Activated naive CD8-positive, alpha-beta T cell treated with anti-CD3 and anti-CD28 coated beads, Interleukin-2, amount 10 ng/mL, durations not matched to agents 7 days and 5 days (primary cell): ENCODE measurements at regions not wholly inside any gene's neighbourhood (a gene's known extent, or its start where the extent isn't known, plus 50 kb on each side); places are given as distances from the start of the nearest gene placed in this dataset.
"Not testable (repeated sequence)": the region's sequence is repeated elsewhere in the genome, so short reads cannot be mapped to it uniquely, and the experiment has no call there.

Source experiments
- ATAC-seq: fragments of 150-1000 bp; cut with Tn5 transposase; one replicate; pipeline ENCODE4 v1.10.0; 2021; ENCODE audit warnings: low read depth, moderate library complexity
- POLR2A ChIA-PET: fragments of 350-600 bp; sonication (Branson Sonifier 250); formaldehyde crosslinking; loops from one replicate; lab custom pipeline; 2021; ENCODE audit warnings: antibody characterized with exemption; lab: Charles Lee
- DNase-seq: peaks from one replicate; pipeline ENCODE4 v3.0.0; 2021
- H3K27ac Mint-ChIP-seq: one replicate; pipeline ENCODE4 v1.8.0; 2022; ENCODE audit warnings: mild to moderate bottlenecking, mixed read lengths
- H3K27me3 Mint-ChIP-seq: one replicate; pipeline ENCODE4 v1.8.0; 2022; ENCODE audit warnings: mild to moderate bottlenecking, moderate library complexity, mixed read lengths
- H3K36me3 Mint-ChIP-seq: one replicate; pipeline ENCODE4 v1.8.0; 2021; ENCODE audit warnings: mild to moderate bottlenecking, mixed read lengths
- H3K4me1 Mint-ChIP-seq: one replicate; pipeline ENCODE4 v1.8.0; 2021; ENCODE audit warnings: mixed read lengths
- H3K4me3 Mint-ChIP-seq: one replicate; pipeline ENCODE4 v1.8.0; 2022; ENCODE audit warnings: mild to moderate bottlenecking, moderate library complexity, mixed read lengths
- H3K9me3 Mint-ChIP-seq: one replicate; pipeline ENCODE4 v1.8.0; 2021; ENCODE audit warnings: mixed read lengths

DNA sequence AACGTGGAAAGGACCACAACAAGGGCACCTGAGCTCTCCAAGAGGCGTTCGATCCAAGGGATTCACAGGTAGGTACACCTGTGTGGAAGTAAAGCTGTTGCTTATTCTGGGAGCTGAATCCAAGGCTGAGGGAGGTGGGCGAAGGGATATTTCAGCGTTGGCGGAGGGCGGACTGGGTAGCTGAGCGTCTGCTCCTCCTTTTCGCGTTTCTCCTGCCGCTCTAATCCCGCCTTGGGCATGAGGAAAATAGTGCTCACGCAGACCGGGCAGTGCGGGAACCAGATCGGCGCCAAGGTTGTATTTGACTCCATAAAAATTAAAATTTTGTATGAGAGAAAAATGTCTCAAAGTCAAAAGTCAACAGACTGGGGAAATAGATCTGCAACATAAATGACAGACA is 3966.2 kb upstream of the OR11H1 start:
- H3K9me3 Mint-ChIP-seq = peaks cover 13% of the 10 kb centered on the region
- H3K4me3 Mint-ChIP-seq, POLR2A ChIA-PET, DNase-seq, H3K27ac Mint-ChIP-seq, H3K4me1 Mint-ChIP-seq, H3K36me3 Mint-ChIP-seq, ATAC-seq, H3K27me3 Mint-ChIP-seq: not testable (repeated sequence)

DNA sequence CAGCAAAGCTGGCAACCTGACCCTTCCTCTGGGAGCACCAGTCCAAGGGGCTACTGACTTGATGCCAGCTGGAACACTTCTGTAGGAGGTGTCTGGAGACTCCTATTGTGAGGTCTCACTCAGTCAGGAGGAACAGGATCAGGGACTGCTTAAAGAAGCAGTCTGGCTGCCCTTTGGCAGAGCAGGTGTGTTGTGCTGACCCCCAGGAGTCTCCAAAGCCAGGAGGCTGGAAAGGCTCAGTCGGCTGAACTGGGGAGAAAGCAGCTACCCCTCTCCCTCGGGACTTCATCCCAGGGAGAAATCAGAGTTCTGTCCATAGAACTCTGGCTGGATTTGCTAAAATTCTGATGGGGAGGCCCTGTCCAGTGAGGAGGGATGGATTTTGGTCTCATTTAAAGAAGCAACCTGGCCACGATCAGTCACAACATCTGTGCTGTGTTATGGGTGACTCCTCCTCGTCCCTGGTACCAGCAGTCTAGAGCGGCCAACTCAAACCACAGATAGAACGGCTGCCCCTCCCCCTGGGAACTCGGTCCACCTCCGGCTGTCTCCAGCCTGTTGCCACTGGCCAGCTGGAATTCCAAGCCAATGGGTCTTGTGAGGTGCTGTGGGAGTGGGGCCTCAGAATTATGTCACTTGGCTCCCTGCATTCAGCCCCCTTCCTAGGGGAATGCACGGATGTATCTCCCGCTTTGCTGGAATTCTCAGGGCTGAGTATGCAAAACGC is 3959.0 kb upstream of the OR11H1 start:
- H3K4me3 Mint-ChIP-seq, ATAC-seq, POLR2A ChIA-PET, H3K27me3 Mint-ChIP-seq, H3K36me3 Mint-ChIP-seq, DNase-seq, H3K27ac Mint-ChIP-seq, H3K4me1 Mint-ChIP-seq: not testable (repeated sequence)
- peaks cover 37% of the 10 kb centered on the region for H3K9me3 Mint-ChIP-seq

DNA sequence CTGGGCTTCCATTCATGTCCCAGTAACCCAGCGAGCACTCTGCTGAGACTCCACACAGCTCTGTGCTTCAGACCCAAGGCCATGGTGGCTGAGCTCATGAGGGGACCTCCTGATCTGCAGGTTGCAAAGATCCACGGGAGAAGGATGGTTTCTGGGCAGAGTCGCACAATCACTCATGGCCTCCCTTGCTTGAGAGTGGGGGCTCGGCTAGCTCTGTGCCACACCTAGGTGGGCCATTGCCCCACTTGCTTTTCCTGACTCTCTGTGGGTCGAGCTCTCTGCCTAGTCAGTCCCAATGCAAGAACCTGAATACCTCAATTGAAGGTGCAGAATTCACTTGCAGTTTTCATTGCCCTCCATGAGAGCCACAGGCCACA is 3958.4 kb upstream of the OR11H1 start:
- H3K9me3 Mint-ChIP-seq = peaks cover 40% of the 10 kb centered on the region
- H3K4me3 Mint-ChIP-seq = not testable (repeated sequence)

DNA sequence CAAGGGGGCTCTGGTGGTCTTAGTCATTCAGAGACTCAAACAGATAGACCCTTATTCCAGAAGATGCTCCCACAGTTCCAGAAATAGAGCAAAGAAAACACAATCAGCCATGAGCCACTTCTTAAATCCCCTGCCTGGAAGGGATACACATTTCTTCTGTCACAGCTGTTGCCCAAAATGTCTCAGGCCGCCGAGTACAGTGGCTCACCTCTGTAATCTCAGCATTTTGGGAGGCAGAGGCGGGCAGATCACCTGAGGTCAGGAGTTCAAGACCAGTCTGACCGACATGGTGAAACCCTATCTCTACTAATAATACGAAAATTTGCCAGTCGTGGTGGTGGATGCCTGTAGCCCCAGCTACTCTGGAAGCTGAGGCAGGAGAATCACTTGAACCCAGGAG is 3954.8 kb upstream of the OR11H1 start:
- DNase-seq, ATAC-seq, H3K36me3 Mint-ChIP-seq, H3K4me3 Mint-ChIP-seq, POLR2A ChIA-PET, H3K27ac Mint-ChIP-seq, H3K27me3 Mint-ChIP-seq, H3K4me1 Mint-ChIP-seq: not testable (repeated sequence)
- peaks cover 50% of the 10 kb centered on the region for H3K9me3 Mint-ChIP-seq

More for the DNA sequence above, 3958.4 kb upstream of the OR11H1 start:
- DNase-seq, POLR2A ChIA-PET, ATAC-seq, H3K27ac Mint-ChIP-seq, H3K27me3 Mint-ChIP-seq, H3K4me1 Mint-ChIP-seq, H3K36me3 Mint-ChIP-seq: not testable (repeated sequence)

DNA sequence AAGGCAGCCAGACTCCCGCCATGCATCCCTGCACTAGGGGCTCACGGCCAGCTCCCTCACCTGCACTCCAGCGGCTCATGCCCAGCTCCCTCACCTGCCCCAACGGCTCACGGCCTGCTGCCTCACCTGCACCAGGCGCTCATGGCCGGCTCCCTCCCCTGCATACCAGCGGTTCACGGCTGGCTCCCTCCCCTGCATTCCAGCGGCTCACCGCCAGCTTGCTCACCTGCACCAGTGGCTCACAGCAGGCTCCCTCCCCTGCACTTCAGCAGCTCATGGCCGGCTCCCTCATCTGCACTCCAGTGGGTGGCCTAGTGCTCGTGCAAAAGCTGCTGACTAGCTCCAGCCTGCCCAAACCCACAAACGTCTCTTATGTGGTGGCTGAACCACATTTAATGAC is 3953.8 kb upstream of the OR11H1 start:
- H3K27me3 Mint-ChIP-seq, DNase-seq, POLR2A ChIA-PET, H3K4me1 Mint-ChIP-seq, H3K27ac Mint-ChIP-seq, H3K36me3 Mint-ChIP-seq, H3K4me3 Mint-ChIP-seq, ATAC-seq: not testable (repeated sequence)
- H3K9me3 Mint-ChIP-seq = peaks cover 52% of the 10 kb centered on the region

DNA sequence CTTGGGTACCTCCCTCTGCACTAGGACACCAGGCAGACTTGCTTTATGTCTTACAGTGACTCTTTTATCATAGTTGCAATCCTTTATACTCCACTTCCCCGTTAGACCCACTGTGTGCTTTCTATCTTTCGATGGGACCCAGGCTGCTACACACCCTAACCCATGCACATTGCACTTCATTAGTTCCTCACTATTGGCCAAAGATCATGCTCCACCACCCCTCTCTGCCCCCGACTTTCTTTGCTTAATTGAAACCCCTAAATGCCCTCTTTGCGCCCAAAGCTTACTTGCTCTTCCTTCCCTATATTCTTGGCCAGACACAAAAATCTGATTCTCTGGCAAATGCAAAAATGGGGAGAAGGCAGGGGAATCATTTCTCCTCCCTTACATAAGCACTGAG is 3953.3 kb upstream of the OR11H1 start:
- H3K27ac Mint-ChIP-seq, H3K4me1 Mint-ChIP-seq, POLR2A ChIA-PET, H3K4me3 Mint-ChIP-seq, DNase-seq, H3K36me3 Mint-ChIP-seq, H3K27me3 Mint-ChIP-seq, ATAC-seq: not testable (repeated sequence)
- peaks cover 55% of the 10 kb centered on the region for H3K9me3 Mint-ChIP-seq

DNA sequence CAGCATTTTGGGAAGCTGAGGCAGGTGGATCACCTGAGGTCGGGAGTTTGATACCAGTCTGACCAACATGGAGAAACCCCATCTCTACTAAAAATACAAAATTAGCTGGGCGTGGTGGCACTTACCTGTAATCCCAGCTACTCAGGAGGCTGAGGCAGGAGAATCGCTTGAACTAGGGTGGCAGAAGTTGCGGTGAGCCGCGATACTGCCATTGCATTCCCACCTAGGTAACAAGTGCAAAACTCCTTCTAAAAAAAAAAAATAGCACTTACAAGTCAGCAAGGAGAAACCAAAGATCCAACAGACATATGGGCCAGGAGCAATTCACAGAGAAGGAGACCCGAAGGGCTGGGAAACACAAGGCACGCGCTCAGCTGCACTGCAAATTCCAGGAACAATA is 3951.3 kb upstream of the OR11H1 start:
- ATAC-seq, H3K27me3 Mint-ChIP-seq, POLR2A ChIA-PET, H3K27ac Mint-ChIP-seq, H3K36me3 Mint-ChIP-seq, DNase-seq, H3K4me3 Mint-ChIP-seq, H3K4me1 Mint-ChIP-seq: not testable (repeated sequence)
- H3K9me3 Mint-ChIP-seq = peaks cover 54% of the 10 kb centered on the region

DNA sequence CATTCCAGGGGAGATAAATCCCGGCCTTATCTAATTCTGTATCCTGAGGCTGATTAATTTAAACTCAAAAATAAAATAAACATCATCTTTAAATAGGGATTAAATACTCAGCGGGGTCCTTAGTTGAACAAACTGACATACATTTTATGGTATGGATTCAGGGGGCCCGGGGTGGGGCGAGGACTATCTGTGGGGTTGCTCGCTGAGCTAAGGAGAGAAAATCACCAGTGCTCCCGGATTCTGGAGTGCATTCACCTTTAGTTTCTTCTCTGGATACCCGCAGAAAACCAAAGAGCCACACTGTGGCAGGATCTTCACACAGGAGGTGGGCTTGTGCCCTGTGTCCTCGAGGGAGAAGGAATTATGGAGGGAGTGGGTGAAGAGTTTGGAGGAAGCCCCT is 3949.9 kb upstream of the OR11H1 start:
- POLR2A ChIA-PET, H3K27me3 Mint-ChIP-seq, H3K27ac Mint-ChIP-seq, H3K36me3 Mint-ChIP-seq, H3K4me1 Mint-ChIP-seq, H3K4me3 Mint-ChIP-seq, ATAC-seq, DNase-seq: not testable (repeated sequence)
- H3K9me3 Mint-ChIP-seq = peaks cover 49% of the 10 kb centered on the region

DNA sequence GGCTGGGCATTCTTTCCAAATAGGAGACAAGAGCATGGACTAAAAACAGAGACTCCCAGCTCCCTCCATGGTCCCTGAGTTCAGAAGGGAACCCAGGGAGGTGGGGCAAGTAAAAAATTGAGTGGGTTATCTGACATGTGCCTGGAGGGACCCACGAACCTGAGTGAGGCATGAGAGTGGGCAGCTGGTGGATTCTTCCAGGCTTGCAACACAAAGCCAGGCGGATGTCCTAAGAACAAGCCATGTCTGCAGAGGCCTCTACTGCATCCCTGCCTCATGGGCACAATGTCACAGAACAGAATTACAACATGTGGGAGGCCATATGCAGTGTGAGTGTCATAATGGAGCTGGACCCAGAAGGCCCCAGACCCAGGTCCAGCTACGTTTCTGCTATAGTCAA is 3949.4 kb upstream of the OR11H1 start:
- H3K27ac Mint-ChIP-seq, DNase-seq, POLR2A ChIA-PET, H3K36me3 Mint-ChIP-seq, H3K4me1 Mint-ChIP-seq, H3K4me3 Mint-ChIP-seq, H3K27me3 Mint-ChIP-seq, ATAC-seq: not testable (repeated sequence)
- H3K9me3 Mint-ChIP-seq = peaks cover 52% of the 10 kb centered on the region

DNA sequence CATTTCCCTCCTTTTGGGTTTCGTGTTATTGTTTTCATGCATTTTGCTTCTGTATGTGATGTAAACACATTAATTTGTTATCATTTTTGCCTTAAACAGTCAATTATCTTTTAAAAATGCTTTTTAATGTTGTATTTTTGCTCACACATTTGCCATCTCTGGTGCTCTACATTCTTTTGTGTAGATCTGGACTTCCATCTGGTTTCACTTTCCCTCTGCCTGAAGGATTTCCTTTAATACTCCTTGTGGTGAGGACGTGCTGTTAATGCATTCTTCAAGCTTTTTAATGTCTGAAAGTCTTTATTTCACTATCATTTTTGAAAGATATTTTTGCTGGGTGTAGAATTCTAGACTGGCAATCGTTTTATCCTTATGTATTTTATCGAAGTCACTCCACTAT is 3945.9 kb upstream of the OR11H1 start:
- H3K9me3 Mint-ChIP-seq = peaks cover 47% of the 10 kb centered on the region
- H3K27me3 Mint-ChIP-seq, ATAC-seq, H3K4me1 Mint-ChIP-seq, DNase-seq, POLR2A ChIA-PET, H3K27ac Mint-ChIP-seq, H3K36me3 Mint-ChIP-seq, H3K4me3 Mint-ChIP-seq: not testable (repeated sequence)

DNA sequence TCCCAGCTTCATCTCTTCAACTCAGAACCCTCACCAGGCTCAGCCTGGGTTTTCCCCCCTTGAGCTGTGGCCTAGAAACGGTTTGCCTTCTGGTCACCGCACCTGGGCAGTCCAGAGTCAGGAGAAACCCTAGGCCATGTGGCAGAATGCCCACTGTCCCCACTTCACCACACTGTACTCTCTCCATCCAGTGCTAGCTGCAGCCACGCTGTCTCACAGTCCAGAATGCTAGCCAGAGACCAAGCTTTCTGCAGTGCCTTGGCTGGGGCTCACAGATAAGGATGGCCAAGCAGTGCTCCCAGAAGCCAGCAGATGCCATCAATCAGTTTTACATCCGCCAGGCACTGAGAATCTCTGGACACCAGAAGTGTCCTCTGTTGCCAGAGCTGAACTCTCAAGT is 3943.8 kb upstream of the OR11H1 start:
- POLR2A ChIA-PET = not testable (repeated sequence)

DNA sequence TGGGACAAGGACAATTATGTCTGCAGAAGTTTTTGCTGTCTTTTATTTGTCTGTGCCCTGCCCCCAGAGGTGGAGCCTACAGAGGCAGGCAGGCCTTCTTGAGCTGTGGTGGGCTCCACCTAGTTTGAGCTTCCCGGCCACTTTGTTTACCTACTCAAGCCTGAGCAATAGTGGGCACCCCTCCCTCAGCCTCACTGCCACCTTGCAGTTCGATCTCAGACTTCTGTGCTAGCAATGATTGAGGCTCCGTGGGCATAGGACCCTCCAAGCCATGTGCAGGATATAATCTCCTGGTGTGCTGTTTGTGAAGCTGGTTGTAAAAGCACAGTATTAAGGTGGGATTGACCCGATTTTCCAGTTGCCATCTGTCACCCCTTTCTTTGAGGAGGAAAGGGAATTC is 3933.4 kb upstream of the OR11H1 start:
- H3K9me3 Mint-ChIP-seq = peaks cover 39% of the 10 kb centered on the region
- H3K4me3 Mint-ChIP-seq, DNase-seq, POLR2A ChIA-PET, H3K4me1 Mint-ChIP-seq, H3K36me3 Mint-ChIP-seq, H3K27ac Mint-ChIP-seq, ATAC-seq, H3K27me3 Mint-ChIP-seq: not testable (repeated sequence)

More for the DNA sequence above, 3943.8 kb upstream of the OR11H1 start:
- DNase-seq, H3K4me3 Mint-ChIP-seq, H3K27ac Mint-ChIP-seq, H3K27me3 Mint-ChIP-seq, H3K4me1 Mint-ChIP-seq, ATAC-seq, H3K36me3 Mint-ChIP-seq: not testable (repeated sequence)
- H3K9me3 Mint-ChIP-seq = peaks cover 37% of the 10 kb centered on the region

DNA sequence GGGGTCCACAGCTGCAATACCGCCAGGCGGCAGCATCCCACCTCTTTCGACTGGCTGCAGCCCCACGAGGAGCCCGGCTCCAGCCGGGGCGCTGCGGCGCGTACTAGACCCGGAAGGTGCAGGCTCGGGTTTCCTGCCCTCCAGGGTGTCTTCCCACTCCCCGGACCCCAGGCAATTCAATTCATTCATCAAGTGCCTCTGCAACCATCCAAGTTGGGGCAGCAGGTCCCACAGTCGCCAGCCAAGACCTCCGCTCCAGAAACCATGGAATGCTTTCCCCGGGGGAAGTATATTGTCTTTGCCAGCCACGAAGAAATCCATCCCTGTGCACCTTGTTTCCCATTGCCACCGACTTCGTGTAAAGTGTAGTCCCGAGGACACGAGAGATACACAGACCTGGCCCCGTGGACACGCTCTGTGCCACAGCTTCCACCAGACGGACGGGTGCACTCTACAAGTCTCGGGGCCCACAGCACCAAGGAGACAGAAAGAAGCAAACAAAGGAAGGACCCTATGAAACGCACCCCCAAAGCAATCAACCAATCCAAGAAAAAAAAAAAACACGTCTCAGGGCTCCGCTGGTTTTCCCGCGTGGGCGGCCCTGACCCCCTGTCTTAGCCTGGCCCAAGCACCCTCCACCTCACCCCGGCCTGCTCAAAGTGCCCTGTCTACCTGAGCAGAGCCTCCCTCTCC is 3930.2 kb upstream of the OR11H1 start:
- H3K27ac Mint-ChIP-seq, POLR2A ChIA-PET: not testable (repeated sequence)

More for the DNA sequence above, 3930.2 kb upstream of the OR11H1 start:
- not testable (repeated sequence) for H3K36me3 Mint-ChIP-seq, H3K4me3 Mint-ChIP-seq, H3K27me3 Mint-ChIP-seq, H3K4me1 Mint-ChIP-seq, ATAC-seq, DNase-seq
- H3K9me3 Mint-ChIP-seq = peaks cover 21% of the 10 kb centered on the region
